GM13976 (cell line): ENCODE measurements at regions not wholly inside any gene's neighbourhood (a gene's known extent, or its start where the extent isn't known, plus 50 kb on each side); places are given as distances from the start of the nearest gene placed in this dataset.
A peak's percentile ranks its signal among the peaks of the same experiment; 100 is the strongest.

Experiments used
- DNase-seq: peaks from one replicate; pipeline ENCODE4 v3.0.0; 2012; ENCODE audit warnings: low spot score
- in situ Hi-C: fragments of 300-500 bp; cut with MboI; formaldehyde crosslinking; loops from one replicate; pipeline ENCODE4 v1.12.0; 2022; ENCODE audit warnings: low sequenced_read_pairs, mixed read lengths, inconsistent platforms; ENCODE audit not compliant: unreplicated experiment
- TF ChIP-seq, protein P1 (sequence below): IDR thresholded peaks from 2 replicates; pipeline ENCODE4 v1.5.1; 2012; ENCODE audit warnings: borderline replicate concordance, mild to moderate bottlenecking; ENCODE audit not compliant: insufficient read depth; ENCODE audit errors: extremely low read depth, missing control alignments, control extremely low read depth

- TF ChIP-seq, protein P1, sequence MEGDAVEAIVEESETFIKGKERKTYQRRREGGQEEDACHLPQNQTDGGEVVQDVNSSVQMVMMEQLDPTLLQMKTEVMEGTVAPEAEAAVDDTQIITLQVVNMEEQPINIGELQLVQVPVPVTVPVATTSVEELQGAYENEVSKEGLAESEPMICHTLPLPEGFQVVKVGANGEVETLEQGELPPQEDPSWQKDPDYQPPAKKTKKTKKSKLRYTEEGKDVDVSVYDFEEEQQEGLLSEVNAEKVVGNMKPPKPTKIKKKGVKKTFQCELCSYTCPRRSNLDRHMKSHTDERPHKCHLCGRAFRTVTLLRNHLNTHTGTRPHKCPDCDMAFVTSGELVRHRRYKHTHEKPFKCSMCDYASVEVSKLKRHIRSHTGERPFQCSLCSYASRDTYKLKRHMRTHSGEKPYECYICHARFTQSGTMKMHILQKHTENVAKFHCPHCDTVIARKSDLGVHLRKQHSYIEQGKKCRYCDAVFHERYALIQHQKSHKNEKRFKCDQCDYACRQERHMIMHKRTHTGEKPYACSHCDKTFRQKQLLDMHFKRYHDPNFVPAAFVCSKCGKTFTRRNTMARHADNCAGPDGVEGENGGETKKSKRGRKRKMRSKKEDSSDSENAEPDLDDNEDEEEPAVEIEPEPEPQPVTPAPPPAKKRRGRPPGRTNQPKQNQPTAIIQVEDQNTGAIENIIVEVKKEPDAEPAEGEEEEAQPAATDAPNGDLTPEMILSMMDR = peak; percentile 72
- peak; percentile 35 for DNase-seq
- in situ Hi-C loops = no loop called here
Observed at GRCh38 chr10:84026821-84027257, 112.5 kb upstream of the GHITM start.

GRCh38 chr10:84029840-84030239, 109.5 kb upstream of the GHITM start:
- in situ Hi-C loops = no loop called here
- no peak for DNase-seq
- TF ChIP-seq, protein P1 = no peak

DNA sequence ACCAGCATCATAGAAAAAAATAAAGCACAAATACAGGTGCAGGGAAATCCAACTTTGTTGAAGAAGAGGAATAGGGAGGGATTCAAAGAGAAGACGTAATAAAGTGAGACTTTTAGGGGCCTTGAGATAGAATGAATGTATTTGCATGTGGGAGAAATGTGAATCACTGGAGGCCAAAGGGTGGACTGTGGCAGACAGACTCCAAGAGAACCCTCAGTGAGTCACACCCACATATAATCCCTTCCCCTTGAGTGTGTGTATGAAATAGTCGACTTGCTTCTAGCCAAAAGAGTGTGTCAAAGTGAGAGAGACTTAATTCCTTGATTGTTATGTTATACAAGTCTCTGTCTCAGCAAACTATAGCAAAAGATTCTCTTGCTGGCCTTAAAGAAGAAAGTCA, 101.3 kb upstream of the GHITM start:
- in situ Hi-C loops = no loop called here
- TF ChIP-seq, protein P1 = no peak
- no peak for DNase-seq

DNA sequence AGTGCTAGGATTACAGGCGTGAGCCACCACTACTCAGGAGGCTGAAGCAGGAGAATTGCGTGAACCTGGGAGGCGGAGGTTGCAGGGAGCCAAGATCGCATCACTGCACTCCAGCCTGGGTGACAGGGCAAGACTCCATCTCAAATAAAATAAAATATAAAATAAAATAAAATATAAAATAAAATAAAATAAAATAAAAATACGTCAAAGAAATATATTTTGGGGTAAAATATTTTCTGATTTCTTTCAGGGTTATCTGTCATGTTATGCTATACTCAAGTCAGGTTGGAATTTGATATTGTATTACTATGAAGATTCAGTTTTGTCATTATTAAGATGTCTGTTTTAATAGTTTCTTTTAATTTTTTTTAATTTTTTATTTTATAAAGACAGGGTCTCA, 99.4 kb upstream of the GHITM start:
- TF ChIP-seq, protein P1 = no peak
- in situ Hi-C loops = no loop called here
- DNase-seq = no peak

DNA sequence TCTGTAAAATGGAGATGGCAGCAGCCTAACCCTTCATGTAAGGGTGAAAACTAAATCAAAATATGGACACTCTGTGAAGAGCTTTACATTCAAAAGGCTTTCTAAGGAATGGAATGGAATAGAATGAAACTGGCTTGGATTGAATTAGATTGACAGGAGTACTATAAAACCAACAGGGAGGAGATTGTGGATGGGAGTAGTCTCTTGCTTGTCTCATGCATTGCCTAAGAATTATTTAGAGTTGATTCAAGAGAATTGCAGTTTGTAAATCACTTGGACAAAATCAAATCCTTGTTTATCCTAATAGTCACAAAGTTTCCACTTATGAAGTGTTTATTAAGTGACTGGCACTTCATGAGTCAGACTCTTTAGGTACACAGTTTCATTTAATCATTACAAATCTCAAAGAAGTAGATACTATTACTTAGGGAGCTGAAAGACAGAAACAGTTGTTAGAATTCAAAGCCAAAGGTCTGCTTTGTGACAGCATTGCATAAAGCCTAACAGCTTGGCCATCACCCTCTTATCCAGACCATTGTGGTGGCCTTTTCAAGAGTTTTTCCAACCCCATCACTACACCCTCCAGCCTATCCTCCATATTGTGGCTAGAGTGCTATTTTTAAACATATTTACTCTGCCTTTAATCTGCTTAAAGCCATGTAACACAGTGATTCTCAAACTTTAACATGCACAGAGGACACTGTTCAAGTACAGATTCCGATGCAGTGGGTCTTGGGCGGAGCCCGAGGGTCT, 91.9 kb upstream of the GHITM start:
- in situ Hi-C loops = no loop called here
- TF ChIP-seq, protein P1 = no peak
- DNase-seq = no peak

DNA sequence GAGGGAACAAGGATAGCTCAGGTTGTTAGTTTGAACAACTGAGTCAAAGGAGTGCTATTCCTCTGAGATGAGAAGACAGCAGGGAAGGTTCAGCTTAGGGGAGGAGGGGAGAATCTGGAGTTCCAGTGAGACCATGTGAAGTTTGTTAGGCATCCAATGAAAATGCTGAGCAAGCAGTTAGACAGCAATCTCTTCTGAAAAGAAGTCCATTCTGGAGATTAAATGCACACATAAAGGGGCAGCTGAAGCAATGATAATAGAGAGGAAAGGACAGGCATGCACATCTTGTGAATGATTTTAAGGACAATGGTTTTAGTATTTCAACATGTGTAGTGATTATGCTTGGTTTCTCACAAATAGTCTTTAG, 89.7 kb upstream of the GHITM start:
- in situ Hi-C loops = no loop called here
- TF ChIP-seq, protein P1 = no peak
- DNase-seq = no peak
